ENCODE measurements at regions not wholly inside any gene's neighbourhood (a gene's known extent, or its start where the extent isn't known, plus 50 kb on each side); places are given as distances from the start of the nearest gene placed in this dataset.
"Not testable (repeated sequence)": the region's sequence is repeated elsewhere in the genome, so short reads cannot be mapped to it uniquely, and the experiment has no call there.

GRCh38 chr14:44873536-44873935 lies 88.2 kb downstream of the KLHL28 start:
- no peak for DNase-seq

- DNase-seq = no peak
Measured at GRCh38 chr14:44866770-44867169, 95.0 kb downstream of the KLHL28 start.

GRCh38 chr14:44866322-44866721 lies 95.4 kb downstream of the KLHL28 start:
- no peak for DNase-seq

GRCh38 chr14:44863271-44863670 lies 98.5 kb downstream of the KLHL28 start:
- DNase-seq = no peak

- peak in 1 of 4 experiments; percentile 2 for DNase-seq
Measured at GRCh38 chr14:44854114-44854513, 107.6 kb downstream of the KLHL28 start.

GRCh38 chr14:44847526-44848309 lies 114.0 kb downstream of the KLHL28 start:
- no peak for DNase-seq

GRCh38 chr14:44846232-44846824 lies 115.4 kb downstream of the KLHL28 start:
- no peak for DNase-seq

- DNase-seq = not testable (repeated sequence)
Measured at GRCh38 chr14:44835928-44836327, 125.8 kb downstream of the KLHL28 start.

GRCh38 chr14:44833376-44834060 lies 128.2 kb downstream of the KLHL28 start:
- no peak for DNase-seq

- no peak for DNase-seq
Measured at GRCh38 chr14:44830371-44830770, 131.4 kb downstream of the KLHL28 start.

GRCh38 chr14:44829021-44829420 lies 132.7 kb downstream of the KLHL28 start:
- no peak for DNase-seq

GRCh38 chr14:44828023-44828422 lies 133.7 kb downstream of the KLHL28 start:
- no peak for DNase-seq

- no peak for DNase-seq
Measured at GRCh38 chr14:44820230-44820964, 141.3 kb downstream of the KLHL28 start.

GRCh38 chr14:44814196-44814595 lies 147.6 kb downstream of the KLHL28 start:
- no peak for DNase-seq

GRCh38 chr14:44812672-44813071 lies 149.1 kb downstream of the KLHL28 start:
- DNase-seq = no peak

- no peak for DNase-seq
Measured at GRCh38 chr14:44804391-44804790, 157.4 kb downstream of the KLHL28 start.

GRCh38 chr14:44803239-44803905 lies 158.4 kb downstream of the KLHL28 start:
- no peak for DNase-seq

- DNase-seq = no peak
Measured at GRCh38 chr14:44798386-44799242, 163.1 kb downstream of the KLHL28 start.

GRCh38 chr14:44795725-44796124 lies 166.0 kb downstream of the KLHL28 start:
- no peak for DNase-seq

- DNase-seq = no peak
Measured at GRCh38 chr14:44791730-44792129, 170.0 kb downstream of the KLHL28 start.

- DNase-seq = no peak
Measured at GRCh38 chr14:44788612-44789011, 173.1 kb downstream of the KLHL28 start.

- no peak for DNase-seq
Measured at GRCh38 chr14:44785096-44785495, 176.7 kb downstream of the KLHL28 start.

Data from activated naive CD4-positive, alpha-beta T cell (primary cell).